WTC11 (cell line): ENCODE measurements at regions not wholly inside any gene's neighbourhood (a gene's known extent, or its start where the extent isn't known, plus 50 kb on each side); places are given as distances from the start of the nearest gene placed in this dataset.

Experiments used
- ATF3 ChIP-seq: sonication (generic); formaldehyde crosslinking; conservative IDR thresholded peaks from 2 replicates; pipeline ENCODE4 v1.8.1; 2022; ENCODE audit warnings: mild to moderate bottlenecking, missing genetic modification reagents
- CTCF ChIP-seq: fragments of 200-600 bp; IDR thresholded peaks from 2 replicates; pipeline ENCODE4 v1.8.0; 2022; ENCODE audit warnings: antibody characterized with exemption
- RELA ChIP-seq: sonication (generic); formaldehyde crosslinking; IDR thresholded peaks from 2 replicates; pipeline ENCODE4 v1.8.1; 2022; ENCODE audit warnings: missing genetic modification reagents, mild to moderate bottlenecking, borderline replicate concordance

GRCh38 chr15:29560896-29561295 is 261.4 kb downstream of the TJP1 start:
- no peak for TF ChIP-seq ATF3 (CRISPR knock-in tag)
- TF ChIP-seq CTCF, result no peak
- TF ChIP-seq RELA (CRISPR knock-in tag), result no peak
